SW480 (cell line): ENCODE measurements at regions not wholly inside any gene's neighbourhood (a gene's known extent, or its start where the extent isn't known, plus 50 kb on each side); places are given as distances from the start of the nearest gene placed in this dataset.
"Not testable (repeated sequence)": the region's sequence is repeated elsewhere in the genome, so short reads cannot be mapped to it uniquely, and the experiment has no call there.

Source experiments
- DNase-seq: peaks from one replicate; pipeline ENCODE4 v3.0.0-alpha.2; 2016; ENCODE audit warnings: low spot score

DNA sequence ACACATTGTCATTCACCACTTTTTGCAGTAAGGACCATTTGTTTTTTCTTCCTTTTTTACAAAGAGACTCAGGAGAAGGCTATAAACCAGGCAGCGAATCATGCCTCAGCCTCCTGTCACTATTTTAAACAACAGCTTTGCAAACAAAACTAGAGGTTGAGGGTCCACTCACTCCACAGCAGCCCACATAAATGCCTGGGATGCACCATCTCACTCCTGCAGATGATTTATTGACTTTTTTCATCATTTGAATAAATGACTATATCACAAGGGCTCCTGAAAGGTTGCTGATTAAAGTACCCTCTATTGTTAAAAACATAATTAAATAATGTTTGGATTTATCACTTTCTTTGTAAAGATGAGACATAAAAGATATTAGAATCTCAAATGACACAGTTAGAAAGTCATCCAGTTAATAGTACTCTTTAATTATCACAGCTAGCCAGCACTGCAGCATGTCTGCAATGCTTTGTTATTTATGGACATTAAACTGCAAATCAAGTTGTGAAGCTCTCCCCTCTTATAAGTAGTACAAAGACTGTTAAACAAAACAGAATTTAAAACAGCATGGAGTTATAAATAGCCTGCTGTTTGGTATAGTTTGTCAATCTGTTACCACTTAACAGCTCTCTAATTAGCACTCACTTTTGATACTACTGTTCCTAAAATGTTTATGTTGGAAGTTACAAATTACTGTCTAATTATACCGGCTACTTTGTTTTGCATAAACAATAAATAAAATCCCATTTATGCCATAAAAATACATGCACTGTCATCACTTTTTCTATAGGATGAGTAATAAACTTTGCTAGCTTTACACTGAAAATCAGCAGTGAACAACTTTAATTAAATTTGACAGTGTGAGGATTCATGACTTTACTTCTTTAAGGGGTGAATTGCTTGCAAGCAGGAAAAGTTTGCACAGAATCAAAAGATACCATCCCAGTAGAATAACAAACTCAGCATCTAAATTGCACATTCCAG is 853.2 kb downstream of the UQCRFS1 start:
- no peak for DNase-seq

DNA sequence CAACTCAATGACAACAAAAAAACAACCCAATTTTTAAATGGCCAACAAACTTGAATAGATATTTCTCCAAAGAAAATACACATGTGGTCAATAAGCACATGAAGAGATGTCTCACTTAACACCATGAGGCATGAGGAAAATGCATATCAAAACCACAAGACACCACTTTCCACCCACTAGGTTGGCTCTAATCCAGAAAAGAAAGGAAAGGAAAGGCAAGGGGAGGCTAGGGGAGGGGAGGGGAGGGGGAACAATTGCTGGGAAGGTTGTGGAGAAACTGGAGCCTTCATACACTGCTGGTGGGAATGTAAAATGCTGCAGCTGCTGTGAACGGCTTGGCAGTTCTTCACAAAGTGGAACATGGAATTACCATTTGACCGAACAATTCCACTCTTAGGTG is 854.3 kb downstream of the UQCRFS1 start:
- DNase-seq = no peak

DNA sequence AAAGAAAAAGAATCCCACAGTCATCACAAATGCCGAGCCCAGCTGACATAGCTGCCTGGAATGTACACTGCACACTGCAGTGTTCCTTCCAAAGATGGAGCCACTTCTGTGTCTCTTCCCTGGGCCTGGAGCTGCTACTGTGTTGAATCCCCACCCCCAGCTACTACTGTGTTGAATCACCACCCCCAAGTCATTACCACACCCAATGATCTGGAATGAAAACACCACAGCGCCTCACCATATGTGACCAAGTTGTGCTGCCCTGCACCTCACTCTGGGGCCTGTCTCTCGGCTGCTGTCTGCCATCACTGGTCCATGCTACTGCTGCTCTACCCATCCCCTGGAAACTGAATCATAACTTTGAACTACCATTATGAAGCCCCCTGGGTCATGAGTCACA is 861.2 kb downstream of the UQCRFS1 start:
- DNase-seq = no peak

- DNase-seq = not testable (repeated sequence)
Observed at GRCh38 chr19:28351321-28351720, 861.6 kb downstream of the UQCRFS1 start.

DNA sequence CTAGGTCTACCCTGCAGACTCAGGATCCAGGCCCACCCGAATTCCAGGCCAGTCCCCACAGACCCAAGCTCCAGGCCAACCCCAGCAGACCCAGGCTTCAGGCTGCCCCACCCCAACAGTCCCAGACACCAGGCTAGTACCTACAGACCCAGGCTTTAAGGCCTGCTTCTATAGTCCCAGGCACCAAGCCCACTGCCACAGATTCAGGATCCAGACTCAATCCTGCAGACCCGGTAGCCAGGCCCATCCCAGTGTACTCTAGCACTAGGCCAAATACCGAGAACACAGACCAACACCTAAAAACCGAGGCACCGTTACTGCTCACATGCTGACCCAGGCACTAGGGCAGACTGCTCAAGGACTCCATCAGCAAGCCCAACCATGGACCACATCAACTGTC is 862.3 kb downstream of the UQCRFS1 start:
- no peak for DNase-seq

- DNase-seq = no peak
Observed at GRCh38 chr19:28350037-28350436, 862.9 kb downstream of the UQCRFS1 start.

- DNase-seq = no peak
Observed at GRCh38 chr19:28349604-28350003, 863.3 kb downstream of the UQCRFS1 start.

DNA sequence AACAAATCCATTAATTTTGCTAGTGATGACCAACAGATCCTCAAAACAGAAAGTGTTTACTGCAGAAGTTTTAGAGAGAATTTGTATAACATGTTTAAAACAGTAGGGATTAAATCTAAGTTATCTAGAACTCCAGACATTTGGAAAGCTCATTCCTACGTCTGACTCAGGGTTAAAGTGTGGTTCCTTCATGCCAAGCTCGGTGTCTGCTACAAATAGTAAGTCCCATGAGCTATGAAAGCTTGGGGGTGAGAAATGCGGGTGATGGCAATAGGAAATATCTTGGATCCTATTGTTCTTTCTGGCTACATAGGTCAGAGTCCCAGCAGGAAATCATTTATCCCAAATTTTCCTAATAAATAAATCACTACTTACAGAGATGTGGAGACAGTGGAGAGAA is 867.1 kb downstream of the UQCRFS1 start:
- no peak for DNase-seq

DNA sequence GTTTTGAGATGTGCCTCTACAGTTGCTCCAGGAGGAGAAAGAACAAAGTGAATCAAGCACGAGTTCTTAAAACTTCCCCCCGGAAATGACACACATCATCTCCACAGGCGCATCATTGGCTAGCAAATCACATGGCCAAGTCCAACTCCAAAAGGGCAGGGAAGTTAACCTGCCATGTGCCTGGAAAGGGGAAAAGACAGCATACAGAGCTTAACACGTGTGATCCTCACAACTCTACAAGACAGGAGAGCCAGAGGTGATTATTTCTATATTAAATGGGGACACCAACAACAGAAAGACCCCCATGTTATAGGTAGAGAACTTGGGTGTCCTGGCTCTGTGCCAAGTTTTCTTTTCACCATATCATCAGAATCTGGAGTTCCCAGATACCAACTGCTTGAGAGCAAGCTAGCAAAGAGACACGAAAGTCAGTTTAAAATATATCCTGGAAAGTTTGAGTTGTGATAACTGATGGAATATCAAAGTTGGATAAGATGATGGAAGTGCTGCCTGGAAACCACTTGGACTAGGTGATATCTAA is 871.1 kb downstream of the UQCRFS1 start:
- DNase-seq = no peak

DNA sequence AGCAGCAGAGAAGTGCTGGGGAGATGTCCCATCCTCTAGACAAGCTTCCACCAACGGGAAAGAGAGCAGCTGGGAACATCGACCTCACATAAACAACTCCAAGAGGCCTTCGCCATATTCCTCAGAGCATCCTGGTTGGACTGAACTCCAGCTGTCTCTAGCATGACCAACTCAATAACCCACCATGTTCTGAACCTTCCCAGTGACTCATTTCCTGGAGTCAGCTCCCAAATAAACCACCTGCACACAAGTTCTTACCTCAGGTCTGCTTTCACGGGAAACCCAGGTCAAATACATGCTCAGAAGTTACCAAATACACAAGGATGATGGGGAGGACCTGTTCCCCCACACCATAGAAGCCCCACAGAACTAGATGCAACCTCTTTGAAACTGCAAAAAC is 878.5 kb downstream of the UQCRFS1 start:
- peak; percentile 8 for DNase-seq

- DNase-seq = no peak
Observed at GRCh38 chr19:28333909-28334308, 879.0 kb downstream of the UQCRFS1 start.

GRCh38 chr19:28332886-28333285 is 880.1 kb downstream of the UQCRFS1 start:
- DNase-seq = no peak

- no peak for DNase-seq
Observed at GRCh38 chr19:28332351-28332750, 880.6 kb downstream of the UQCRFS1 start.

- DNase-seq = no peak
Observed at GRCh38 chr19:28331596-28331995, 881.4 kb downstream of the UQCRFS1 start.

GRCh38 chr19:28330831-28331230 is 882.1 kb downstream of the UQCRFS1 start:
- DNase-seq = no peak

DNA sequence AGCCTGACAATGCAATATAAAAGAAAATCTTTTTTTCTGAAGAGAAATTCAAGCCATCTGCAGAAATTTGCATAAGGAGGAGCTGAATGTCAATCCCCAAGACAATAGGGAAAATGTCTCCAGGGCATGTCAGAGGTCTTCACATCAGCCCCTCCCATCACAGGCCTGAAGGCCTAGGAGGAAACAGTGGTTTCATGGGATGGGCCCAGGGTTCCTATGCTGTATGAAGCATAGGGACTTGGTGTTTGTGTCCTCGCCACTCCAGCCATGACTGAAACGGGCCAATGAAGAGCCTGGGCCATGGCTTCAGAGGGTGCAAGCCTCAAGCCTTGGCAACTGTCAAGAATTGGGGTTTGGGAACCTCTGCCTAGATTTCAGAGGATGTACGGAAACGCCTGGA is 883.5 kb downstream of the UQCRFS1 start:
- no peak for DNase-seq

GRCh38 chr19:28327905-28328304 is 885.0 kb downstream of the UQCRFS1 start:
- no peak for DNase-seq

GRCh38 chr19:28326746-28327145 is 886.2 kb downstream of the UQCRFS1 start:
- no peak for DNase-seq

GRCh38 chr19:28324275-28325060 is 888.5 kb downstream of the UQCRFS1 start:
- DNase-seq = no peak

GRCh38 chr19:28322945-28323344 is 890.0 kb downstream of the UQCRFS1 start:
- DNase-seq = no peak

- DNase-seq = no peak
Observed at GRCh38 chr19:28322491-28322890, 890.5 kb downstream of the UQCRFS1 start.

DNA sequence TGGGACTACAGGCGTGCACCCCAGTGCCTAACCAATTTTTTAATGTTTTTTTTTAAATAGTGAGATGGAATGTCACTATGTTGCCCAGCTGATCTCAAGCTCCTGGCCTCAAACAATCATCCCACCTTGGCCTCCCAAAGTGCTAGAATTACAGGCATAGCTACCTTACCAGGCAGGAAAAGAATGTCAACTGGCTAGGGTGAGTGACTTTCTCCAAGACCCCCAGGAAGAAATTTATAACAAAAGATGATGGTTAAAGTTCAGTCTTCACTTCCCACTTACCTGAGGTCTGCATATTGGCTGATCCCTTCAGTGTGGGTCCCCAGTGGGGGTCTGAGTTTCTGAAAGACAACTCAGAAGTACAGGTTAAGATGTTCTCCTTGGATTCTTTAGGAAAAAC is 893.0 kb downstream of the UQCRFS1 start:
- no peak for DNase-seq

GRCh38 chr19:28319227-28319626 is 893.7 kb downstream of the UQCRFS1 start:
- DNase-seq = no peak
